ENCODE measurements at regions not wholly inside any gene's neighbourhood (a gene's known extent, or its start where the extent isn't known, plus 50 kb on each side); places are given as distances from the start of the nearest gene placed in this dataset.

DNA sequence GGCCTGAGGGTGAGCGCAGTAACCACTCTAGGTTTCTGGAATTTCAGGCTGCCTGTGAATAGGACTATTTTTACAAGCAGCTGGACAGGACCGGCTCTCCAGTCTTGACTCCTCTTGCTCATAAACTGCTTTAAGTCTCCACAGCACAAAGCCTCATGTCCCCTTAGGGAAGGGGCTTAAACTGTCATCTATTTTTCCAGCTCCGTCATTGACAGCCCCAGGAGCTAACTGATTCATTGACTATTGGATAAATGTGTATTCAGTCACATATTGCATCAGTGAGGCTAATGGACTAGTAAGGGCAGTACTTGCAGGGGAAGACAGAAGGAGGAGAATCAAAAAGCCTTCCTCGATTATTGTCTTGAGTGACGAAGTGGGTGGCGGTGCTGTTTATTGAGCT is 719.4 kb upstream of the ADAMTS16 start:
- DNase-seq: no peak

DNA sequence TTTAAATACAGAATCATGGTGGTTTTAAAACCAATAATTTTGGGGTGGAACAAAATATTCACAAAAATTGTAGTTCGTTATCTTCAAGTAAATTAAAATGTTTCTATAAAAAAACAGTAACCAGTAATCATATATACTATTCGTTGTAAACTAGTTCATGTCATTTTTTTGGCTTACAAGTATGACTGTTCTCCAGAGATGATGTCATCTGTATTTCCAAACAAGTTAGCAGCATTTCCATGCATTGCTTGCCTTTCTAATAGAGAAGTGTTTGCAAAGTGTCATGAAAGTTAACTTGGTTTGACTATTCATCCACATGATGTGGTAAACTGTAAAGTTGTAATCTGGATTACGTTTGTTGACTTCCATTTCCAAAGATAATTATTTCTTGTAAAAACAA is 717.9 kb upstream of the ADAMTS16 start:
- no peak for DNase-seq

DNA sequence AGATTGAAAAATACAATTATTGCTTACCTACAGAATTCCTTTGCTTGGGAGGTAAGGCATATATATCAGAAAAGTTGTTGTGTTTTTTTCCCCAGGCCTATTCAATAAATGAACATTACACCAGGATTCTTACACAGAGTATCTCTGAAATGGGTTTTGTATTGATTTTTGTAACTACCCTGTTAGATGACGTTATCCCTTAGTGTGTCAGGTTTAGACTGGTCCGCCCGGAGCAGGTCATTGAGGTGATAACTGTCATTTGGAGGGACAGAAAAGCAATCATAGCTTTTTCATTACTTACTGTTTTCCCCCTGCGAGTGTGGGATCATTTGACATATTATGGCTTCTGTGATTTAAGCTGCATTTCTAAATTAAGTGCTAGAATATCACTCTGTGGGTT is 715.2 kb upstream of the ADAMTS16 start:
- no peak for DNase-seq

DNA sequence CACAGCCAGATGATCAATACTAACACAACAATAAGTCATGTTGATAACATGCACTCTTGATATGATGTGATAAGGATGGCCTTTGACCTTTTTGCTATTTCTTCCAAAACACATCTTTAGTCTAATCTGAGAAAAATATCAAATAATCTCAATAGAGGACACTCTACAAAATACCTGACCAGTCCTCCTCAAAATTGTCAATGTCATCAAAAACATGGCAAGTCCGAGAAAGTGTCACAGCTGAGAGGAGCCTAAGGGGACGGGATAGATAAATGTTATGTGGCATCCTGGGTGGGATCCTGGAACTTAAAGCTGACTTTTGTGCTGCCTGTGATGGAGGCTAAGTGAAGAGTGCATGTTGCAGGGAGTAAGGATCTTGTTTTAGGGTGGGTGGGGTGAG is 699.6 kb upstream of the ADAMTS16 start:
- DNase-seq: no peak

DNA sequence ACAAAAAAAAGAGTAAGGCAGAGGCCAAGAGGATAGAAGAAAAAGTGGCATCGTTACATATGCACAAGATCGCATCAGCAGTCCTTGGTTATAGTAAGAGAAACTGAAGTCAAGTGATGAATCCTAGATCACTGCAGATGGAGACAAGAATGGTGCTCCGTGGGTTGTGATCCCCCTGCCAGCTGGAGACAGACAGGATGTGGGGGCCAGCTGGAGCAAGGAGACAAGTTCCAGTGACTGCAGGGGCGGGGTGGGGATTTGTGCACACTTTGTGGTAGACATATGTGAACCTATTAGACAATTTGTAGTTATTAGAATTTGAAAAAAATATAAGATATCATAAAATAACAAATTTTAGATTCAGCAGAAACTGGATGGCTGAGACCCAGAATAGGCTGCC is 697.9 kb upstream of the ADAMTS16 start:
- no peak for DNase-seq

DNA sequence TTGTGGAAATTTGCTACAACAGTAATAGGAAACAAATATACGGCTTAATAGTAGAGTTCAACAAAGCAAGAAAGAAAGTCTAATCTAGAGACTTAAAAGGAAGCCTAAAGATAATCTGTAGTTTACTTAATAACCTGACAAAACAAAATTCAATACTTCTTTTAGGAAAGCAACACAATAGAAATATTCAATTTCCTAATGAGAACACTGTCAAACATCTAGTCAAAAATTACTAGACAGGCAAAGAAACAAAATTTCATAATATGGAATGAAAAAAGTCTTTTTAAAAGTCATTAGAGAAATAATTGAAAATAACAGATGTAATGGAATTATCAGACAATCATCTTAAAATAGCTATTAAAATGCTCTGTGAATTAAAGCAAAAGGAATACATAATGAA is 692.5 kb upstream of the ADAMTS16 start:
- no peak for DNase-seq

DNA sequence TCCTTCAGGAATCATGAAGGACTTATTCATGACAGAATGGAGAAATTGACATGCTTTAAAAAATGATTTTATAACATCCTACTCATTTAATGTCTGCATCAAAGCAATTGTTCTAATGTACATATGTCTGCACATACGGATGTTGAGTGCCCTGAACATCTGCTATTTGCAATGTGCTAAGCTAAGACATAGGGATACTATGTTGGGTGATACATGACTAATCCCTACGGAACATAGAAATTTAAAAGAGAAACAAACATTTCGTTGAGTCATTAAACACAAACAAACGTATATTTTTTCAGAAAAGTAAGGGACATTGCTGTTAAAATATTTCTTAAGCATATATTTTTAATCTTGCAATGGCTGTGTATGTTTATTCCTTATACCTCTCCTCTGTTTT is 686.5 kb upstream of the ADAMTS16 start:
- no peak for DNase-seq

DNA sequence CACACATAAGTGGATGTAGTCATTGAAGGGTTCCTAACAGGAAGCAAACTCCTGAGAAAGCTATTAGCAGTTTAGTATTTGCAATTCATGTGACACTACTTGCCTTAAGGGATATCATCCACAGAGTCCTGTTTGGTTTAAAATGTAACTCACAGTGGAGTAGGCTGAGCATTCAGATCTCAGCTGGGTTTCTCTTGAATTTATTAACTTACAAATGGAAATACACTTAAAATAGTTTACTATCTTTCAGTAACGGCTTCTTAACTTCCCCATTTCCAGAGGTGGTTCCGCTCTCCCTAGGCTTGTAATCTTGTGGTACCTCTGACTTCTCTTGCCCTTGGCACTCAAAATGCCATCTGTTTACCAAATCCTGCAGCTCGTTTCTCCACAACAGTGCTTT is 660.7 kb upstream of the ADAMTS16 start:
- no peak for DNase-seq

DNA sequence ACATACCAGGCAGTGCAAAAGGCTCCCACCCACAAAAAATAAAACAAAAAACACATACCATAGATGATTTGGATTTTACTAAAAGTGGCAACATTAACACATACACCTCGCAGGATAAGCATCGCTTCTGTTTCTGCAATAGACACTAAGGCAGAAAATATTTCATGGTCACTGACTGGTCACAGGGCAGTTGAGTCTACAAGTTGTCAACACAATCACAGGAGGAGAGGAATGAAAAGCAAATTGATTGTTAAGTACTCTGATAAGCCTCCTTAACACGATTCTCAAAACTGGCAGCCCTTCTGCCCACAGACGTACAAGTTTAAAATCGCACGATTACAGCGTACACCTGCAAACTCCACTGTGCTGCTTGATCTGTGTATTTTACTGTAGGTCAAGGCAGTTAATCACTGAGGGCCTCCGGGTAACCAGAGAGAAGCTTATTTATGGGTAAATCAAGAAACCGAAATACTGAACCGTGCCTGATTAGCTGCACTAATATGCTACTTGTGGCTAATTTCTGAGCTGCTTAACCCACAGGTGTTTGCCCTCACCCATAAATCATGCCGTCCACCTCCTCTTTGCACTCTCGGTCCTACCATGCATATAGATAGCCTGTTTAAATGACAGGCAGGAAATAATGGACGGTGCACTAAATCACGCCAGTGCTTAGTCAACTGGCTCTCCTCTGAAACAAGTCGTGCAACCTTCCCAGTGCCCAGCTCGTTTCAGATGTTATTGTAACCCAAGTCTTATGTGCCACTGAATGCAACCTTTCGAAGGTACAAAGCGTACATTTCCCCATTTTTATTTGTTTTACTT is 659.4 kb upstream of the ADAMTS16 start:
- DNase-seq: no peak

DNA sequence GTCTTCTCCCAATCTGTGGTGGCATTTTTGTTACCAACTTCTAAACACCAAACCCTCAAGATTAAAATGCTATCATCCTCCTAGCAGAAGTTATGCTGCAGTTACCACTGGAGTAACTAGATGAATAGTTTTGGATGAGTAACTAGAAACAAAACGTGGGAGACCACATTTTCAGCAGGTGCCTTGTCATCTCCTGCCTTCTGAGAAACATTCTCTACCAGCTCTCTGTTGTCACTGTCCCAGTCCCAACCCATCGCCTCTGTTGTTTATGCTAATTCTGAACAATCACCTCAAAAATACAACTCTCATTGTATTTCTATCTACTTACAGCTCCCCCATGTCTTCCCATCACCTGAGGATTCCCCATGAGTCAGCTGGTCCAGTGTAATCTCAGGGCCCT is 652.5 kb upstream of the ADAMTS16 start:
- DNase-seq: no peak

DNA sequence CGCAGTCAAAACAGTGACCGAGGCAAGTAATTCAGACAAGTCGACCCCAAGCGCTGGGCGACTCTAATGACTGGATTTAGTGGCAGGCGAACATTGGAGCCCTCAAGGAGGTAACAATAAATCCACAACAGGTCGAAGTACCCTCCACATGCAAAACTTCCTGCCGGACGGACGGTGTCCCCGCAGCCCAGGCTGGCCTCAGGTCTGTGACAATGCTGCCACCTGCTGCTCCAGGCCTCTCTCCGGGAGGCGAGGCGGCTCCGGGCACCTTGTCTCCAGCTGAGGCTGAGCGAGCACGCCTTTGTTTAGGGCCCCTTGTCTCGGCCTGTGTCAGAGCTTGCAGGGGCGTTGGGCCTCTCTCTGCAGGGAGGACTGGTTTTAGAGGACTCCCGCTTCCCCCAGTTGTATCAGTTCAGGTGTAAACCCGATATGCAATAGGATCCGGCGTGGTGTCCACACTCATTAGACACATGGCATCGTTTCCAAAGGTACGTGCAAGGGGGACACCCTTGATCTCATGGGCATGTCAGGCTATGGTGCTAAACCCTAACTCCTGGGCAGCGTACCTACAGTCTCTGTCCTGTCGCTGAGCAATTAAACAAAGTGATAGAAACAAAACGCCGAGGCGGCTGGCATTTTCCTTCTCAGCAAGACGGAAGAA is 628.0 kb upstream of the ADAMTS16 start:
- no peak for DNase-seq

DNA sequence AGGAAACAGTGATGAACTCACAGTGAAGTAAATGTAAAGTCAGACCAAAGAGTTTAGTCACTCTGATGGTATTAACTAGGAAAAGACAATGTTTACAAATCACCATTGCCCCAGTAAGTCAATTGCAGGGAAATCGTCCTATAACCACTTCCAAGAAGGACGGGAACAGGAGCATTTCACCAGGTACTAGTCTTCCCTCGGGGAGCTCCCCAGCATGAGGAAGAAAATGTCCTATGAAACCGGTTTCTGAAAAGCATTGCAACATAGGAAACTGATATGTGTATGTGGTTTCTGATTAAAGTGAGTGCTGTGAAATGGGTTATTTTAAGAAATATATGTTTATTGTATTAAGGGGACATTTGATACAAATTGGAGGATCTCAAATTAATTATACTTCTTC is 626.7 kb upstream of the ADAMTS16 start:
- no peak for DNase-seq

DNA sequence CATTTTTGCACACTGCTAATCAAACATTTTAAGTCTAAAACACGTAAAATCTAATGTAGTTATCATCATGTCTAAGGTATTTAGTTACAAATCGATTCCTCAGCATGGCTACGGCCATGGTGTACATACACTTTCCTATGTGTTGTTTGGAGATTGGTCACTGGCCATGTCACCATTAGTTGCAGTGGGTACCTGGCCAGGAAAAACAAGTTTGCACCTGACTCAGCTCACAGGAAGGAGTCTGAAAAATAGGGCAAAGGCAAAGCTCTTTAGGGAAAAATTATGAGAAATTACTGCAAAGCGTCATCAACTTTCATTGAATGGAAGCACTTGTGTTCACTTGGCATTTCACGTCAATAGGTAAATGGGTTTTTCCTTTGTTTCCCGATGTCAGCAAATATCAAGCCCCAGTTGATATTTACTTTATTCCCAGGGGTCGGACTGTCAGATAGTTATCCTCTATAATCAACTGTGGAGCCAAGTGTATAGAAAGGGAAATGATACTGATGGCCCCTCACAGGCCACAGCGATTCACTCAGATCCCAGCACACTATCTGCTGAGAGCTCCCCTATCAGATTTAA is 626.0 kb upstream of the ADAMTS16 start:
- no peak for DNase-seq

DNA sequence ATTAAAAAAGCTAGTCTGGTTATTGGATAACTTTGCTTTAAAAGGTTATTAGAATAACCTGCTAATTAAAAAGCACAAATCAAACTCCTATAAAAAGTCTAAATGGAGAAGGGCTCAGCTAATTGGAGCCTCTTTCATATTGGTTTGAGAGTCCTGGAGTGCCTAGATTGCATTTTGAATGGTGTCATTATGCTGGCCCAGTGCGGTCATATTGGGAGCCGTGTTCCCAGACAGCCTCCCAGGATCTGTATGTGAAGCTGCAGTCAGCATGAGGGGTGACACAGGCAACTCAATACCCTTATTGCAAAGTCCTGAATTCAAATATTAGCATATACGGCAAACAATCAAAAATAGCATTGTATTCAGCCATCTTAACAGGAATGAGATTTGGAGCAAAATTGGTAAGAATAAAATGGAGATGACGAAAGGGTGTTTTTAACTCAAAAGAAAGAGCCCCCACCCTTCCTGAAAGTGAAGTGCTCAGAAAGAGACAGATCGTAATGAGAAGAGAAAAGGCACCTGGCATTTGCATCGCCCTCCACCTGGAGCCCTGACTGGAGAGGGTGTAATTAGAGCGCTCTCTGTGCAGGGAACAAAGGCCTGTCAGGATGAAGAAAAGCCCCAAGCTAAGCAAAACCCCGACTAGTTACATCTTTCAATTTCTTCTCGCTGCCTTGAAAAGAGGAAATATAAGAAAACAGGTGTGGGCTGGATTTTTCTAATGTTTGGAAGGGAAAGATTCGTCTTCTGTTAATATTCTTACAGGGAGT is 621.0 kb upstream of the ADAMTS16 start:
- no peak for DNase-seq

DNA sequence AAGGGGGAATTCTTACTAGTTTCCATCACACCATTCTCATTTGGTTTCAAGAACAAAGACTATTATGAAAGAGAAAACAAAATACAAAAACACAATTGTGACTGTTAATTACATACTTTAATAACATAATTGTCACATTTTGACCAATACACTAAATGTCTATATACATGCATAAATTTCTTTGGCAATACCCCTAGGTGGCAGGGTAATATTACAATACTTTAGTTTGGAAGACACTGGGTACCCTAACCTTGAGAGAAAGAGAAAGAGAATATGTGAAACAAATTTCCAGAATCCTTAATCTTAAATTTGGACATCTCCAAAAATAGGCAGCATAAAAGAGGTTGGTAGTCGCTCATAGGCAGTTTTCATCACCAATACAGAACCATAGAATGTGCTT is 619.6 kb upstream of the ADAMTS16 start:
- DNase-seq: no peak

DNA sequence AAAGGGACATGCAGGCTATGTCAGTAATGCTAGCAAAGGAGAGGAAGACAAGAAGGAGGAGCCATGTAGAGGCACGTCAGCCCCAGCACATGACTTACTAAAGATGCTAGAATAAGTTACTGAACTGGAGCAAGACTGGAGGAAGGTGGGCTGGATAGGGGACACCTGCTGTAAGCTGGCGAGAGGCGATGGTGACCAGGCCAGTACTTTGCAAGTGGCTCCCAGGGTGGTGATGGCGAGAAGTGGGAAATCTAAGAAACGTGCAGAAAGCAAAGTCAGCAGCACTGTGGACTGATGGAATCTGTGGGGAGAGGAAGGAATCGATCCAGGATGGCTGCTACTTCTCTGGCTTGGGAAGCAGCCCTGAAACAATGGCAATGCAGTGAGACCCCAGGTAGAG is 617.1 kb upstream of the ADAMTS16 start:
- no peak for DNase-seq

DNA sequence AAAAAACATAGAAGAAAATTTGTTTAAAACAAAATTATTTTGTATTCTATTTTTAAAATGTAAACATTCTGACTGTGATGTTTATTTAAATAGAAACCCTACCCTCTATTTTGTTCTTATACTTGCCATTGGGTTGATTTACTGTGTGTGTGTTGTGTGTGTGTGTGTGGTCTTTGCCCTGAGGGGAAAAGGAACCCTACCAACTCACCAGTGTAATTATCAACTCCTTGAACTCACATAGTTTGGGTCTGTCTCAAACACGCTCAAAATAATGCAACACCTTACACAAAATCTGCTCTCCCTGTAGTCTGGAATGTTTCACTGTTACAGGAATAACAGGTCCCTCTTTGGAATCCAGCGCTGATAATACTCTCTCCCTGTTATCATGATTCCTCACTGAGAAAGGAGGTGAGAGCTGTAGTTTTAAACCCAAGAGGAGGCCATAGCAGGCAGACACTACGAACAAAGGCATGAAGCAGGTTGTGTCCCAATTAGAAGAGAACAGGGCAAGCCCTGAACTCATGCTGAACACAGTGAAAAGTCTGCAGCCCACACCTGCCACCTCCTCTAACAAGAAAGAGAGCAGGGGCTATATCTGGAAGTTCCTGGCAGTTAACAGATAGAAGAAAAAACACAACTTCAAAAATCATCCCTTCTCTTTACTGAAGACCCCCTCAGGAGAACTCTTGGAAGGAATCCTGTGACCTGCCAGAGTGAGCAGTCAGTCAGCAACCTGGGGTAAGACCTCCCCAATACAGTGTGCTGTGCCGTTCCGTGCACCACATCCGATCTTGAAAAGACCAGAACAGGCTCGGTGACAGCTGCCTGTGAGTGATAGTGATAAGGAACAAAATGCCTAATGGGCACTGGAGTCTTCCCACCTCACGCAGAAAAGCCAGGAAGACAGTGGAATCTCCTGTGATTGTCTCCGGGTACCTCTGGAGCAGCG is 608.1 kb upstream of the ADAMTS16 start:
- no peak for DNase-seq

DNA sequence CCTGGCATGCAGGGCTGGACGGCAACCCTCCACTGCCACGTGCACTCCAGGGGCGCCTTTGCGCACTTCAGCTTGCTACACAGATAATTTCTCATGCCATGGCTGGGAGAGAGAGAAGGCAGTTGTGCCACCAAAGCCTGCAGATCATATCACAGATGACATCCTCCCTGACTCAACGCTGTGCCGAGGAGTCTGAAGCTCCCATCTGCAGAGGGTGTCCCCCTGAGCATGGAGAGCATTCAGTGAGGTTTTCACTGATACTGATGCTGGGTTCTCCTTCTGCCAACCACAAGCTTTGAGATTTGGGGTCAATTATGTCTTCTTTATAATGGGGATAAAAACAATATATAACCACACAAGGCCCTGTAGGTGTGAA is 607.4 kb upstream of the ADAMTS16 start:
- DNase-seq: no peak

DNA sequence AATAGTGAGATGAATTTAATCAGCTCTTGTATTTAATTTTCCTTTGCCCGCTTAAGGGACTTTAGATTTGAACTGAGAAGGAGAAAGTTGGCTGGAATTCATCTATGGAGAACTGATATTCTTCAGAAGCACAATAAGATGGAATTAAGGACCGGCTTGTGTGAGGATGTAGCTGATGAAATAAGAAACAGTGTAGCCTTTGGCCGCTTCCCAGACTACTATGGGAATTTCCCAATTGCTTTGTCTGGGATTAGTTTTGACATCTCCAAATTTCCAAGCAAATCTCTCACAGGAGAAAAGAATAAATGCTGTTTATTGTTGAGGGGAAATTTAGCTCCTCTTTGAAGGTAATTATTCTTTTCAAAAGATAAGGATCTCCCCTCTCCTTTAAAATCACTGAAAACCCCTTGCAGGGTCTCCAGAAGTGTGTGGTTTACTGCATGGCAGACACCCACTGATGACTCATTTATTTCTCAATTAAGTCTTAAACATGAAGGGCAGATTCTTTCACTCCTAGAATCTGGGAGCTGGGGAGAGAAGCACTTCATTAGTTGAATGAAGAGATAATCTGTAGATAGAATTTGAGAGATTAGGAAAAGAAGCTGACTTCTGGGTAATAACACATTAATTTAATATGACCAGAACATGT is 606.5 kb upstream of the ADAMTS16 start:
- no peak for DNase-seq

DNA sequence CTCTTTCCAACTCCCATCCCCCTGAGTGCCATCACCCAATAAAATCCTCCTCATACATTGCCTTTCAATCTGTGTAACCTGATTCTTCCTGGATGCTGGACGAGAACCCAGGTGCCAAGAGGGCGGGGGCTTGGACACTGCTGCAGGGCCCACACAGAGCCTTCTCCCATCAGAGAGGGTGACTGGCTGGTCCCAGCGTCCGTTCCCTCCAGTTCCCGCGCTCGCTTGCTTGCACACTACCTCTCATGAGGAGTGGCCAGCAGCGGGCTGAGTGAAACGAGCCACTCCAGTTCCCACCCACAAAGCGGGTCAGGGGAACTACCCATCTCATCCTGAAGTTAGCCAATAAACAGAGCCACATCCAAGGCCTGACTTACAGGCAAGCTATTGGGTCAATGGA is 602.6 kb upstream of the ADAMTS16 start:
- DNase-seq: no peak

DNA sequence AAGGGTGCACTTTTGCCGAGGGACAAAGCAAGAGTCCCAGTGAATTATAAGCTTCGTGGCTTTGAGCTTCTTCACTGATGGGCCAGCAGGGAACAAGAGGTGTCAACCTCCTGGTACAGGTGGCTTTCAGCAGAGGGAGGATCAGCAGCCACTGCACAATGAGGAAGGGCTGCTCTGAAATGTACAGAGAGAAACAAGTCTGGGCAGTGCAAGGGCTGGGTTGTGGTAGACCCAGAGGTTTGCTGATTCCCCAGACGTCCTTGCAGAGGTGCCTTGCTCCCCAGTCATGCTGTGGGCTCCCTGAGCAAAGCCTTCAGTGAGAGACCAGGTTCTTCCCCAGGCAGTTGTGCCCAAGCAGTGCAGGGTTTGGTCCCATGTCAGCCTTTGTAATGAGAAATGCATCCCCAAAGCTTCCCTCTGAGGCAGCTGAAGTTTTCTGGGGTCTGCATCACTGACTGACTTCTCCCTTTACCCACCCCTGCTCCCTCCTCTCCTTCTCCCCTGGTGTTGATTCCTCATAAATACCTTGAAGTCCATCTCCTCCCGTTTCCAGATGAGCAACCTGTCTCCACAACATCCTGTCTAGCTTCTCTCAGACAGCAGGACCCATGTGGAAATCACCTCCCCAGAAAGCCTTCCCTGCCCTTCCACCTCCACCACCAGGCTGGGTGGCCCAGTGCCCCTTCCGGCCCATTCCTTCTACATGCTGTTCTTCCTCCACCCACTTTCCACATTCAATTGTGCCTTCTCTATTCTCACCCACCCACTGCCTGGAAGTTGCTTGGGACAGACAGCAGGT is 599.6 kb upstream of the ADAMTS16 start:
- DNase-seq: no peak

All from activated naive CD4-positive, alpha-beta T cell treated with Interleukin-2 at 50 U/mL for 16 hours (primary cell).